ENCODE measurements at regions not wholly inside any gene's neighbourhood (a gene's known extent, or its start where the extent isn't known, plus 50 kb on each side); places are given as distances from the start of the nearest gene placed in this dataset.

DNA sequence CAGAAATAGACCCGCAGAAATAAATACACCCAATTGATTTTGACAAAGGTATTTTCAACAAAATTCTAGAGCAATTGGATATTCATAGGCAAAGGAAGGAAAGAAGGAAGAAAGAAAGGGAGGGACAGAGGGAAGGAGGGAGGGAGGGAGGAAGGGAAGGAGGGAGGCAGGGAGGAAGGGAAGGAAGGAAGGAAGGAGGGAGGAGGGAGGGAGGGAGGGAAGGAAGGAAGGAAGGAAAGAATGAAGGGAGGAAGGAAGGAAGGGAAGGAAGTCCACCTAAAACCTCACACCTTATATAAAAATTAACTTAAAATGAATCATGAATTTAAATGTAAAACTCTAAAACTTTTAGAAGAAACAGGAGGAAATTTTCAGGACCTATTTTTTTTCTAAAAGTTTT lies 94.2 kb upstream of the USP47 start:
- H3K27ac ChIP-seq (ENCODE audit: low read length in 2 of 2) = no peak overlapping the region
- CTCF ChIA-PET = no interaction called here
- H3K9me3 ChIP-seq (ENCODE audit: control extremely low read depth in 1 of 3, control insufficient read depth in 2 of 3, insufficient read depth in 1 of 3, low read length in 2 of 3) = peaks cover 0 to 1% (median 0%) of the 10 kb centered on the region in 3 donors
- intact Hi-C loops (cut with micrococcal nuclease) = no loop called here
- no peaks in the 10 kb centered on the region for H3K4me1 ChIP-seq (ENCODE audit: control insufficient read depth in 2 of 2, insufficient read depth in 2 of 2, low read length in 2 of 2)
- H3K4me3 ChIP-seq (ENCODE audit: control extremely low read depth in 1 of 5, extremely low read depth in 1 of 5, insufficient read depth in 1 of 5, low read depth in 2 of 5, low read length in 4 of 5) = no peak overlapping the region
- POLR2A ChIA-PET = no interaction called here
- H3K9me3 Mint-ChIP-seq (ENCODE audit: insufficient read depth) = no peaks in the 10 kb centered on the region
- no peaks in the 10 kb centered on the region for H3K79me2 ChIP-seq (ENCODE audit: control insufficient read depth, insufficient read depth, low read length)
- TF ChIP-seq EZH2 (IDR thresholded peaks at IDR 0.05; ENCODE audit: borderline replicate concordance, insufficient read depth, low read depth, low read length, poor library complexity, severe bottlenecking) (no peak), CTCF (IDR thresholded peaks at IDR 0.05) (no peak)
- peaks cover 30% of the 10 kb centered on the region for H3K27me3 Mint-ChIP-seq
- H3K4me1 Mint-ChIP-seq = no peaks in the 10 kb centered on the region
- DNase-seq = no peak
- no peak overlapping the region for H2AFZ ChIP-seq (ENCODE audit: insufficient read depth, low read depth, low read length, poor library complexity, severe bottlenecking)
- H3K4me3 Mint-ChIP-seq = no peak overlapping the region
- no peaks in the 10 kb centered on the region for H3K27me3 ChIP-seq (replicated peaks in 1 of 4; ENCODE audit: control extremely low read depth in 1 of 4, control insufficient read depth in 3 of 4, insufficient read depth in 4 of 4, low read length in 3 of 4)
- no peak for ATAC-seq (ENCODE audit: low read depth)
- H3K4me2 ChIP-seq (replicated peaks; ENCODE audit: low read depth, low read length, poor library complexity, severe bottlenecking) = no peak overlapping the region
- no CpG with 5 or more reads among the region's 1 CpG for WGBS (ENCODE audit: insufficient coverage)
- H4K20me1 ChIP-seq (ENCODE audit: control insufficient read depth, insufficient read depth, low read length, poor library complexity, severe bottlenecking) = no peaks in the 10 kb centered on the region
- no peak overlapping the region for H3K9ac ChIP-seq (ENCODE audit: low read length)
- no peaks in the 10 kb centered on the region for H3K36me3 ChIP-seq (replicated peaks in 1 of 2; ENCODE audit: control extremely low read depth in 1 of 2, control insufficient read depth in 1 of 2, extremely low read depth in 1 of 2, insufficient read depth in 2 of 2, low read length in 1 of 2)
- H3K27ac Mint-ChIP-seq = no peak overlapping the region

DNA sequence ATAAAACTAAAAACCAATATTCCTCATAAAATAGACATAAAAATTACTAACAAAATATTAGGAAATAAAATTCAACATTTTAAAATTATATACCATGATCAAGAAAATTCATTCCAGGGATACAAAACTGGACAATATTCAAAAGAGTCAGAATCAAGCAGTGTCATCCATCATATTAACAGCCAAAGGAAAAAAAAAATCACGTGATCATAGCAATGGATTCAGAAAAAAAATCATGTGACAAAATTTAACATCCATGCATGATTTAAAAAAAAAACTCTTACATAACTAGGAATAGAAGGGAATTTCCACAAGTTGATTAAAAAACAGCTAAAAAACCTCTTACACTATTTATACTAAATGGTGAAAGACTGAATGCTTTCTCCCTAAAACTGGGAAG lies 95.3 kb upstream of the USP47 start:
- Histone ChIP-seq H3K27ac (ENCODE audit: low read length in 2 of 2) (no peak overlapping the region), H3K27me3 (replicated peaks in 1 of 4; ENCODE audit: control extremely low read depth in 1 of 4, control insufficient read depth in 3 of 4, insufficient read depth in 4 of 4, low read length in 3 of 4) (no peaks in the 10 kb centered on the region), H3K4me1 (ENCODE audit: control insufficient read depth in 2 of 2, insufficient read depth in 2 of 2, low read length in 2 of 2) (no peaks in the 10 kb centered on the region), H3K9me3 (ENCODE audit: control extremely low read depth in 1 of 3, control insufficient read depth in 2 of 3, insufficient read depth in 1 of 3, low read length in 2 of 3) (peaks cover 0 to 1% (median 0%) of the 10 kb centered on the region in 3 donors), H3K4me2 (replicated peaks; ENCODE audit: low read depth, low read length, poor library complexity, severe bottlenecking) (no peak overlapping the region), H3K36me3 (replicated peaks in 1 of 2; ENCODE audit: control extremely low read depth in 1 of 2, control insufficient read depth in 1 of 2, extremely low read depth in 1 of 2, insufficient read depth in 2 of 2, low read length in 1 of 2) (no peaks in the 10 kb centered on the region), H2AFZ (ENCODE audit: insufficient read depth, low read depth, low read length, poor library complexity, severe bottlenecking) (no peak overlapping the region), H4K20me1 (ENCODE audit: control insufficient read depth, insufficient read depth, low read length, poor library complexity, severe bottlenecking) (no peaks in the 10 kb centered on the region), H3K79me2 (ENCODE audit: control insufficient read depth, insufficient read depth, low read length) (no peaks in the 10 kb centered on the region), H3K4me3 (ENCODE audit: control extremely low read depth in 1 of 5, extremely low read depth in 1 of 5, insufficient read depth in 1 of 5, low read depth in 2 of 5, low read length in 4 of 5) (no peak overlapping the region), H3K9ac (ENCODE audit: low read length) (no peak overlapping the region)
- ChIA-PET CTCF (no interaction called here), POLR2A (no interaction called here)
- H3K9me3 Mint-ChIP-seq (ENCODE audit: insufficient read depth) = no peaks in the 10 kb centered on the region
- WGBS (ENCODE audit: insufficient coverage) = no CpG with 5 or more reads among the region's 1 CpG
- peaks cover 33% of the 10 kb centered on the region for H3K27me3 Mint-ChIP-seq
- no peaks in the 10 kb centered on the region for H3K4me1 Mint-ChIP-seq
- no peak overlapping the region for H3K27ac Mint-ChIP-seq
- intact Hi-C loops (cut with micrococcal nuclease) = no loop called here
- no peak for TF ChIP-seq CTCF (IDR thresholded peaks at IDR 0.05)
- TF ChIP-seq EZH2 (IDR thresholded peaks at IDR 0.05; ENCODE audit: borderline replicate concordance, insufficient read depth, low read depth, low read length, poor library complexity, severe bottlenecking) = no peak
- no peak for ATAC-seq (ENCODE audit: low read depth)
- H3K4me3 Mint-ChIP-seq = no peak overlapping the region
- DNase-seq = no peak

Data from B cell (primary cell).